Posterior vena cava (tissue), 2 donors: ENCODE measurements at regions not wholly inside any gene's neighbourhood (a gene's known extent, or its start where the extent isn't known, plus 50 kb on each side); places are given as distances from the start of the nearest gene placed in this dataset.

Experiments used
- DNase-seq: peaks from one replicate; pipeline ENCODE4 v3.0.0-alpha.2; 2020; ENCODE audit warnings: low spot score
- intact Hi-C, 2 donors: fragments of 100-400 bp; cut with DNase I; formaldehyde crosslinking; loops; one replicate each; pipeline versions ENCODE4 v1.14.1 to v1.14.2; 2022 to 2023
- donor health status: DM: yes; HTN: yes; CAD: no.
- donor health status: DM: yes; HTN: yes; CAD: no.

DNA sequence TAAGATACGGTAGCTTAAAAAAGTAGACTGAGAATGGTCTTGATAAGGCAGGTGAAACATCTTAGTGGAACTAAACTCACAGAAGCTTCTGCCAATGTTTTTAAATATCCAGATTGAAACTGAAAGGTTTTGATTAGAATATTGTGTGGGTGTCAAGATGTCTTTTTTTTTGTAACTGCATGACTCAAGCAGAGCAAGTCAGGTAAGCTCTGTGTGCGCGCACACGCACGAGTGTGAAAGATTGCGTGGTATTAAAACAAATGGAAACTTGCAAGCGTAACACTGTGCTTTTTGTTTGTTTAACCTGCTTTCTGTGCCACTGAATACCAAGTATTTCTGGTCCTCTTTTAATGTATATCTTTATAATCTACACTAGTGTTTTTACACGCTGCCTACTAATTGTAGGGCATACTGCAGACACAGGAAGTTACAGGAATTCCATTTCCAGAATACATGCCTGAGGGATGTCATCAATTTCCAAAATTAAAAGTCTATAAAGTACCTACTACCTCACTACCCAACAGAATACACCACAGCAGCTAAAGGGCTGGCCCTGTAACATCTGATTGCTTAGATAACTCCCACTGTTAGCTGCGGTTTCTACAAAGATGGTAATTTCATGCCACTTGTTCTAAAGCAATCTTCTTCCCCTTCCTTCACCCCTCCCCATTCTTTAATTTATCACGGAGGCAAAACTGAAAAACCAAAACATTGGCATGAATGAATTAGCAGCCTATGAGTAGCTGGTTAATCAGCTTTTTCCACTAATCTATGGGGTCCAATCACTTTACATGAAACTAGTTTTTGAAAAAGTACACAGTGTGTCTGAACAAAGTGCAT, 472.8 kb downstream of the SHQ1 start:
- intact Hi-C loops, result no loop called here

DNA sequence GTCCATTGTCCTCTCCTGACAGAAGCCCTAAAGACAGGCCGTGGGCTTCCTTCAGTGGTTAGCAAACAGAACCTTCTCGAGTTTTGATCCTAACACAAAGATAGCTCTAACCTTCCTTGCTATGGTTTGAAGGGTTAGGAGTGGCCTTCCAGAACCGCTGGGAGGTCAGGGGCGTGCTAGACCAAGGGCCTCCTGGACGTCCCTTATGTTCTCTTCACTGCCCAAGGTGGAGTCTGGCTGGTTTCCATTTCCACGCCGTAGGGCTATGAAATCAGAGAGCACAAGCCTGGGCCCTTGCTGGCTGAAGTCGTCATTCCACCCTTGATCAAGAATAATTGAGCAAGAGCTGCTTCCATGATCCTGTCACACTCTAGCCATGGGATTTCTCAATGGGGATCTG, 475.1 kb downstream of the SHQ1 start:
- intact Hi-C loops, result no loop called here
- DNase-seq, result no peak

More for the DNA sequence above, 472.8 kb downstream of the SHQ1 start:
- no peak for DNase-seq

DNA sequence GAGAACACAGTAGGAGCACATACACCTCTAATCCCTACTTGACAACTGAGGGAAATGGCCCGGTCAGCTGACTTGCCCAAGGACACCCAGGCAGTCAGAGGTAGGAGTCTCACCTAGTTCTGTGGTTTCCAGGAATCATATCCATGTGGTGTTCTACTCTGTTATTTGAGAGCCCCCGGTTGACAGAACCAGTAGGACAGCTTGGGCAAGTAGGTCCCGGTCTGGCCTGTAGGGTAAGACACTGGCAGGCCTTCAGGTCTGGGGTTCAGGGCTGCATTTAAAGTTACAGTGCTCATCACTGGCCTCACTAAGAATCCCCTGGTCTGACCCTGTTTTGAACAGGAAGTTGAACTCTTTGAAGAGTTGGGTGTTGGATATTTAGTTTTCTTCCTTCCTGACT, 476.1 kb downstream of the SHQ1 start:
- intact Hi-C loops, result no loop called here
- no peak for DNase-seq

DNA sequence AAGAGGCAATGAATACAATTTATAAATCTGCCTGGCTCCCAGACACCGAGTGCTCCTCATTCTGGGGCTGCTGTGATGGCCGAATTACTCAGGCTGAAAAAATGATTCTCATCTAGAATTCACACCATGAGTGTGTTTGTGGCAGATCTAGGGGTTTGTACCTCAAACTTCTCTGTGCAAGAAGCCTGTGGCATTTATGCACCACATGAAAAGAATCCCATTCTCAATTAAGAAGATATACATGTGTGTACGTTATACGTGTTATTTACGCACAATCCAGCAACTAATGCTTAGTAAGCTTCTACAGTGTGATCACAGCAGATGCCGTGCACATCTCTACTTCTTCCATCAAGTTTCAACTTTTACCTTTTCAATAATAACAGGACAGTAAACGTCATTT, 476.8 kb downstream of the SHQ1 start:
- intact Hi-C loops, result no loop called here
- no peak for DNase-seq

DNA sequence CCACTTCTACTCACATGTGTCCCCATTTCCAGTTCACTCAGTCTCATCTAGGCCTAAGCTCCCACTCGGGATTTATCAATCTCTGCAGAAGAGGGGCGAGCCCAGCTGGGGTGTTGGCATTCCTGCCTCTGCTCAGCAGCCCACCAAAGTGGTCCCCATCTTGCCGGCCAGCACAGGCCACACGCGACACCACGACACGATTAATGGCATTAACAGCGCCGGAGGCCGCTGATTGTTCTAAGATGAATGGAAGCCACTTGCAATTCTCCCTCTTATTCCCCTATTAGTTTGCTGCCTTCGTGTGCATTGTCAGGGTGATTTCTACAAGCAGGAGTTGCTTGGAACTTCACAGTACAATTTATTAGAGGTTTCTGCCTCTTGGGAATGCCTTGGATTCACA, 477.3 kb downstream of the SHQ1 start:
- intact Hi-C loops, result no loop called here
- DNase-seq, result no peak

DNA sequence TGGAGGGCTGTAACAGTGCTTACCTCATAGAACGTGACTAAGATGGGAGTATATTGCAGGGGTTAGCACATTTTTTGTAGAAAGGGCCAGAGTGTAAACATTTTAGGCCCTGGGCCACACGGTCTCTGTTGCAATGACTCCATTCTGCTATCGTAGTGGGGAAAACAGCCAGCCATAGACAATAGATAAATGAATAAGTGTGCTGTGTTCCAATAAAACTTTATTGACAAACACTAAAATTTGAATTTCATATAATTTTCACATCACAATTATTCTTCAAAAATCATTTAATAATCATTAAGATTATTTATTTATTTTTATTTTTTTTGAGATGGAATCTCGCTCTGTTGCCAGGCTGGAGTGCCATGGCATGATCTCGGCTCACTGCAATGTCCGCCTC, 478.6 kb downstream of the SHQ1 start:
- no peak for DNase-seq
- intact Hi-C loops, result no loop called here

DNA sequence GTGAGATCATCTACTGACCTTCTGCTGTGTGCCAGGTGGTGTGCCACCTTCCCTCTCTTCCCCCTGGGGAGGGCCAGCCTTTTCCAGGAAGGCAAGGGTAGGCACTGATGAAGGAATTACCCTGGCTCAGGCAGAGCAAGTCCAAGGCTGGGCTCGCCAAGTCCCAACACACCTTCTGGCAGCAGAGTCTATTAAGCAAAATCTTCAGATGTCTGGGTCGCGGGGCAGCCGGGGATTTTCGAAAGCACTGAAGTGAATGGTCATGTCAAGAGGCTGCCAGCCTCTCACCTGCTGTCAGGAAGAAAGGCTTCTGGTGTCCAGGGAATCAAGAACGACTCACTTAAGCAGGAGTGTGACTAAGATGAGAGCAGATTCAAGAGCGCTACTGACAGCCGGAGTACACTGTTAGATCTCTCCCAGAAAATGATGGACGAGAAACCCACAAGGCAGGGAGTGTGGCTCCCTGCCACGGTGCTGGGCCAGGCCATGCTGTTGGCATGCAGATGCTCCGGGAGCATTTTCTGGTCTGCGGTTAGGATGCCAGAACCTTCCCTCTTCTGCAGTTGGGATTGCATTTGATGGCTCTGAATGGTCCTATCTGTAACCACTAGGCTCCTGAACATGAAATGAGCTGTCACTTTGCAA, 479.8 kb downstream of the SHQ1 start:
- no peak for DNase-seq
- intact Hi-C loops, result no loop called here

DNA sequence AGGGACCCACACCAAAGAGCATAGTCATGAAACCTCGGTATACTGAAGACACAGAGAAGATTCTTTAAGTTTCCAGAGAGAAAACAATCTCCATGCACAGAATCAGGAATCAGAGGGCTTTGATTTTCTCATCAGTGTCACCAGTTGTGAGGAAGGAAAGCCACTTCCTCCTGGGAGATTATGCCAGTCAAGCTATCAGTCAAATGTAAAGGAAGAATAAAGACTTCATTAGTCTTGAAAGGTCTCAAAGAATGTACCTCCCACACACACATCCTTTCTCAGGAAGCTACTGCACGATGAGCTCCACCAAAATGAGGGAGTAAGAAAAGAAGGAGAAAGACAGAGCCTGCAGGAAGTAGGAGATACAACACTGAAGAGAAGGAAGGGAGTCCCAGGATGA, 486.3 kb downstream of the SHQ1 start:
- intact Hi-C loops, result no loop called here

DNA sequence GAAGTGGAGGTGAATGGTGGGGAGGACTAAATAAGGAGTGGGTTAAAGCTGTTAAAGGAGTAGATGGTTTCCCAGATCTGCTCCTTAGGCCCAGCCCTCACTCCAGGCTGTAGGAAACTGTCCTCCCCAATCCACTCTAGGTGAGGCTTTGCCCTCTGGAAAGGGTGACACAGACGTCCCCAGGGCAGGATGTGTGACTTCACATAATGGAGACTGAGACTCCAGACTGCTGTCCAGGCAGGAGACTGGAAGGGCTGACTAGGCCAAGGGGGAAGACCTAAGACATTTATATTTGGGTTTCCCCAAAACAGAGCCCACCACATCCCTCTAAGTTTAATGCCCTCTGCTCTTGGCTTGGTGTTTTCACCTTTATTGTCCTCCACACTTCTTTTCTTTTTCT, 488.5 kb downstream of the SHQ1 start:
- intact Hi-C loops, result no loop called here
- no peak for DNase-seq

More for the DNA sequence above, 486.3 kb downstream of the SHQ1 start:
- DNase-seq, result no peak

DNA sequence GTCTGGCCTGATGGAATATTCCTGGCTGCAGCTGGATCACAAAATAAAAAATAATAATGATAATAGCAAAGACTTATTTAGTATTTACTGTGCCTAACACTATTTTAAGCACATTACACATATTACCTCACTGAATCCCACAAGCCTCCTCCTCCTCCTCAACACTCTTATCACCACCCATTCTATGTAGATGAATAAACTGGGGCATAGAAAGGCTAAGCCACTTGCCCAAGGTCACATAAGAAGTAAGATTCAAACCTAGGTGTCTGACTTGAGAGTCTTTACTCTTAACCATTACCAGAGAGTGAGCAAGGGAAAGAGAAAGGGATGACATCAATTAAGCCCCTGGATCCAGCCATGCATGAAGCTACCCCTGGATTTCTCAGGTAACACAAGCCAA, 493.1 kb downstream of the SHQ1 start:
- intact Hi-C loops, result loop anchor here in 1 of 2 donors (1.0 kb wide), 1 partner anchor 40 kb away; no protein-coding TSS in a partner anchor
- no peak for DNase-seq

DNA sequence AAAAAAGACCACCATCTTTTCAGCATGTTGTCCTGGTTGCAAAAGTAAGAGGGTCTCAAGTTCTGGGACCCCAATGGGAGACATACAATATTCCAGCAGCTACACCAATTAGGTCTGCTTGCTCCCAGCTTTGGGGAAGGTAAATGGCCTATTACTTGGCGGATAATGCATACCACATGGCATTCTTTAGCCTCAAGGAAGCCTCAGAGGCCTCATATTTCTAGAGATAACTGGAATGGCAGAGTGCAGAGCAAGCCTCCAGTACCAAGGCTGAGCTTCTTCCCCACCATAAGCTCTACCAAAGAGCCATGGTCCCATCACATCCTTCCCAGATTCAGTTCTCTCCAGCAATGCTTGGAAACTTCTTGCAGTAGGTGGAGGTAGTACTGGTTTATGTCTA, 493.8 kb downstream of the SHQ1 start:
- intact Hi-C loops, result no loop called here
- no peak for DNase-seq

DNA sequence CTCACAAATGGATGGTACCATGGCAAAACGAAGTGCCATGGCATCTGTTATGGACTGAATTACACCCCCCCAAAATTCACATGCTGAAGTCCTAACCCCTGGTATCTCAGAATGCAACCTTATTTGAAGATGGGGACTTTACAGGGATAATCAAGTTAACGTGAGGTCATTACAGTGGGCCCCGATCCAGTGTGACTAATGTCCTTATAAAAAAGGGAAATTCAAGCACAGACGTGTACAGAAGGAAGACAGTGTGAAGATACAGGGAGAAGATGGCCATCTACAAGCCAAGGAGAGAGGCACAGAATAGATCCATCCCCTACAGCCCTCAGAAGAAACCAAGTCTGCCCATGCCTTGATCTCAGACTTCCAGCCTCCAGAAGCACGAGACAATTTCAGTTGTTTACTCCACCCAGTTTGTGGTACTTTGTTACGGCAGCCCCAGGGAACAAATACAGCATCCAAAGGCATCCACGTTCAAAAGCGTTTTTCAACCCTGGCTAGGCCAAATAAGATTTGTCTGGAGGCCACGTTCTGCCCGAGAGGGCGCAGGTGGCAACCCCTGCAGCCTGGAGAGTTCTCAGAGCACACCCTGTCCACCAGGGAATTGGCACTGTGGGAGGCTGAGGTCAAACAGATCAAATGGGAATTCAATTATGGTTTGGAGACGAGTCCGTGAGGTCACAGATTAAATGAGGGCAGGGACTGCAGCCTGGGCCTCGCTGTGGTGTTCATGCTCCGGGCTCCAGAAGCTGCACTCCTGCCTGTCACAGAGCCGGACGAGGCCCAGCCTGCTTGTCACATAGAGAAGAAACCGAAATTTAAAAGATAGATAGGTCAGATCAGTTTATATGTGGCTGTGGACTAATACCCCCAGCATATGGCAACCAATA, 494.8 kb downstream of the SHQ1 start:
- intact Hi-C loops, result no loop called here
- DNase-seq, result no peak

DNA sequence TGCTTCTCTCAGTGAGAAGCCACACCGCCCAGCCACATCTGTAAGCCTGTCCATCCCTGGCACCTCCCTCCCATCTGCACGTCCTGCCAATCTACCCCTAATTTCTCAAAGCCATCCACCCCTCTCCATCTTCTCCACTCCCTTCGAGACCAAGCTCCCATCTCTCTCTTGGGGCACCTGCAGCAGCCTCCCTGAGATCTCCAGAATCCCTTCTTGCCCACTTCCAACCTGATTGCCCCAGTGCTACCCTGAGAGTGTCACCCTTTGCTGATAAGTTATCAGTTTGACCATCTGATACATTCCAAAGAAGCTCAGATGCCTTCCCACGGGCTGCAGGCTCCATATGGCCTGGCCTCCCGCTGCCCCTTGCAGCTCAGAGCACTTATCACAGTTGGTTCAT, 496.1 kb downstream of the SHQ1 start:
- no peak for DNase-seq
- intact Hi-C loops, result no loop called here

DNA sequence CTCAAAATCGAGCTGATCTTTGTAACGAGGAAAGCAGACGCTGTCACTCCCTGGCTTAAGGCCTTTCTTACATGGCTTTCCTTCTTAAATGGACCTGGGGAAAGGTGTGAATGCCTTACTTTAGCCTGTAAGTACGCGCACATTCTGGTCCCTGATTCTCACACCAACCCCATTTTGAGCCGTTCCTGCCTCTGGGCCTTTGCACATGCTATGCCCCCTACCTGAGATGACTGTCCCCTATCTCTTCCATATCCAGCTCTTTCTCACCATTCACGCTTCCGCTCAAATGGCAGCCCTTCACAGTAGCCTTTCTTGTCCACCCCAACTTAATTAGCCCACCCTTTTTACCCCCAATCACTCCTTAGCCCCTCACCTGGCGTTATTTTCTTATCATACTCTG, 496.7 kb downstream of the SHQ1 start:
- intact Hi-C loops, result no loop called here
- DNase-seq, result no peak

DNA sequence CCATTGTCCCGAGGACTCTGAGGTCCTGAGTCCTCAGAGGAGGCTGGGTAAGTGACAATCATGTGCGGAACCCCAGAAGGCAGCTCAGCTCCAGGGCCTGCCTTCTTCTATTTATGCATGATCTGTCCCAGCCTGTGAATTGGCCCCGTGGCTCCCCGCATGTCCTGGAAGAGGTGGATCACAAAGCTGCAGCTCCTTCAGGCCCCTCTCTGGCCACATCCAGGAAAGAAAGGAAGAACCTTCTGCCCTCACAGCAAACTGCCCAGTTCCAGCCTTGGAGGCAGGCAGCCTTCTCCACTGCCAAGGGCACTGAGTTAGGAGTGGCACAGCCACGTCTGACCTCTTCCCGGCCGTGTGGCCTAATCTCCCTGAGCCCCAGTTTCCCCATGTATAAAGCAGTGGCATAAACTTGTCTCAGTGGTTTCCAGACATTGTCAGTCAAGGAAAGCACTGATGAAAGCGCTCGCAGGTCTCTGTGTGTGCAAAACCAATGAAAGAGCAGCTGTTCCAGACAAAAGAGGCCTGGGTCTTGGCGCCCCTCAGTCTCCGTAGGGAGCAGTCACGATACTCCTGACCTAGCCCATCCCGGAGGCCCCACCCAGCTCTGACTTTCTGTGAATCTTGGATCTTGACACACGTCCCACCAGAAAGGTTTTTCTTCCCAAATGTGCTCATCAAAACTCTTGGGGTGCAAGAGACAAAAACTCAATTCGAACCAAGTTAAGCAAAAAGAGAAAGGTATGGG, 497.3 kb downstream of the SHQ1 start:
- DNase-seq, result no peak
- intact Hi-C loops, result no loop called here

DNA sequence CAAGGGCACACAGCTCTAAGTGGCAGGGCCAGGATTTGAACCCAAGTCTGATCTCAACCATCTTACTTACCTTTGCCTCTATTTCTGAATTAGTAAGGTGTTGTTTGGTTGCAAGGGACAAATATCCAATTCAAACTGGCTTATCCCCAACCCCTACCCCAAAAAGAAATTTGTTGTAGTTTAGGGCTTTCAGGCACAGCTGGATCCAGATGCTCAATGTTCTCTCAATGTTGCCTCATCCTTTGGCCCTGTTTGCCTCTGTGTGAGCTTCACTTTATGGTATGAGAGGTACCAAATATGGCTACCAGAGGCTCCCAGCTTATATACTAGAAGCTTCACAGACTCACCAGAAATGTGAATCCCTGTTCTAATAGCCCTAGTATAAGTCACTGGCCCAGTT, 499.9 kb downstream of the SHQ1 start:
- no peak for DNase-seq
- intact Hi-C loops, result no loop called here

DNA sequence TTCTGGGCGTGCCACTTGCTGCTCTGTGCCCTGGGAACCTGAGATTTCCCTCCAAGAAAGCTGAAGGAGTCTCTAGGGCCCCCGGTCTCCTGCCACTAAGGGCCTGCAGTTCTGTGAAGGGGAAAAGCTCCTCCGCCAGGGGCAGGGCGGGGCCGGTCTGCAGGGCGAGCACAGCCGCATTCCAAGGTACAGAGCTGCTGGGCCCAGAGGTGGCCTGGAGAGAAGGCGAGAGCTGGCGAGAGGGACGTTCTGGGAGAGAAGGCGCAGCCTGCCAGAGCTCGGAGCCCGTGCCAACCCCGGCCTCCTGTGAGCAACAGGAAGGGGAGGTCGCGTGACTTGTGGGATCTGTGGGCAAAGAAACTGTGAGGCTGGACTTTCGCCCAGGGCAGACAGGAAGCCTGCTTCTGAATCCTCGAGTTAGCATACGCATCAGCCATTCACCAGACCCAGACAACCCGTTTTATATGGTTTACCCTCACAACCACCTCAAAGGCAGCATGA, 500.4 kb downstream of the SHQ1 start:
- intact Hi-C loops, result no loop called here
- peak; percentile 92 for DNase-seq

DNA sequence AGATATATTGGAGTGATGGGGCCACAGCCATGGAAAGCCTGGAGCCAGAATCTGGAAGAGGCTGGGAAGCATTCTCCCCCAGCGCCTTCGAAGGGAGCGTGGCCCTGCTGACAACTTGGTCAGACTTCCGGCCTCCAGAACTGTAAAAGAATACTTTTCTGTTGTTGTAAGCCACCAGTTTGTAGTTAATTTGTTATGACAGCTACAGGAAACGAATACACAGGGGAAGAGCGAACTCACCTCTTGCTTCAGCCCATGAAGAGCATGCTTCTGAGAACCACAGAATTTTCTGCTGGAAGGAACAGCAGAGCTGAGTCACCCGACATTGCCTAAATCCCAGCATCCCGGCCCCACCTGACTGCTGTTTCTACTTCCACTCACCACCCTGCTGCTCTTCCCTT, 501.7 kb downstream of the SHQ1 start:
- intact Hi-C loops, result no loop called here
- DNase-seq, result no peak

DNA sequence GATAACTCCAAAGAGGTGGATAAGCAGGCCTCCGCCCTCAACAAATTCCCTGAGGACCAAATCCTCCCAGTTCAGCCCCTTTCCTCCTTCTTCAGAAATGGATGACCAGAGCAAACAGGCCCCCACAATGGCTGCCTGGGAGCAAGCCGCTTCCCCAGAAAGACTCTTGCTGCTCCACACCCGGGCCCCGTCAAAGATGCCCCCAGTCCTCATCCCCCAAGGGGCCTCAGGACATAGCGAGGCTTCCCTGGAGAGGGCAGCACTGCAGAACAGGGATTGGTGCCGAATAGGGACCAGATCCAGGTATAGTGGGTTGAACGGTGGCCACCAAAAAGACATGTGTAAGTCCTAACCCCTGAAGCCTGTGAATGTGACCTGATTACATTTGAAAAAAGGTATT, 502.3 kb downstream of the SHQ1 start:
- intact Hi-C loops, result no loop called here
- no peak for DNase-seq
